ENCODE measurements at regions not wholly inside any gene's neighbourhood (a gene's known extent, or its start where the extent isn't known, plus 50 kb on each side); places are given as distances from the start of the nearest gene placed in this dataset.

- no peak for DNase-seq (ENCODE audit: low spot score)
These were observed 107.5 kb downstream of the CYSLTR2 start for GRCh38 chr13:48761256-48761655.

GRCh38 chr13:48769107-48769704, 115.5 kb downstream of the CYSLTR2 start:
- DNase-seq (ENCODE audit: low spot score), result peak; percentile 89

DNA sequence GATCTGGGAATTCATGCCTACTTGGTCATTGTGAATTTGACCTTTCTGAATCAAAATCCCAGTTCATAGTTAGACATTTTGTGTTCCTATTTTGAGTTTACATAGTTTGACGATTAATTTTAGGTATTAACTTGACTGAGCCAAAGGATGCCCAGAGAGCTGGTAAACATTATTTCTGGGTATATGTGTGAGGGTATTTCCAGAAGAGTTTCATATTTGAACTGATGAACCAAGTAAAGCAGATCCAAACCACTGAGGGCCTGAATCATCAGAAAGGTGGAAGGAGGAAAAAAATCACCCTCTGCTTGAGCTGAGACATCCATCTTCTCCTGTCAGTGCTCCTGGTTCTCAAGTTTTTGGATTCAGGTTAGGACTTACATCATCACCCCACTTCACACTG, 116.6 kb downstream of the CYSLTR2 start:
- no peak for DNase-seq (ENCODE audit: low spot score)

DNA sequence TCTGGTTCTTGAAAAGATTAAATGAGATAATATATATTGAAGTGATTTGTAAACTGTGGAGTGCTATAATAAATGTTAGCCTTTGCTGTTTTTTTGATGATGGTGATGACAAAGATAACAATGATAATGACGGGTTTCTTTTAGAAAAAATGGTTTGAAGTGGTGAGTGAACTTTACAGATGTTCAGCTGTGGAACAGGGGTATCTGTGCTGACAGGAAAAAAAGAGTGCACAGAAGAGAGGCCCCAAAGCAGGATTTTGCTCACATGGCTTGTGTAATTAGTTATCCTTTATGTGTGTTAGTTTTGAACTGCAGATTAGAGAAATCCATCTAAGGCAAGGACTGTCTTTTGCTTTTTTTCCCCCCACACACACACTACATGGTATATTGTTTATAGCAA, 119.2 kb downstream of the CYSLTR2 start:
- no peak for DNase-seq (ENCODE audit: low spot score)

- DNase-seq (ENCODE audit: low spot score), result no peak
These were observed 120.0 kb downstream of the CYSLTR2 start for GRCh38 chr13:48773531-48774275.

DNA sequence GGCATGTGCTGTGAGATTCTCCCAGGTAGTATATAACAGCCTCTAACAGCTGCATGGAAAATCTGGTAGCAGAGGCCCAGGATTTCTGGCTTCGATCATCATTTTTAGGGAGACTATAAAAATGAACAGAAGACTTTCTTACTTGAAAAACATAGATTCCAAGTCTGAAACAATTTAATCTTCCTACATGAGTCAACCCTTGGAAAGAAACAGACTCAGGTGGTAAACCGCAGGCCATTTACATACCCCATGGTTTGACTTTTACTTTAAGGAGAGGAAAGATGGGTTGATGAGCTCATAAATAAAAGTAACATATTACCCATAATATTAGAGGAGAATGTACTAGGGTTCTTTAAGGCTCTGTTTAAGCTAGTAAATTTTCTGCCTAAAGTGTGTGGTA, 121.6 kb downstream of the CYSLTR2 start:
- DNase-seq (ENCODE audit: low spot score), result no peak

DNA sequence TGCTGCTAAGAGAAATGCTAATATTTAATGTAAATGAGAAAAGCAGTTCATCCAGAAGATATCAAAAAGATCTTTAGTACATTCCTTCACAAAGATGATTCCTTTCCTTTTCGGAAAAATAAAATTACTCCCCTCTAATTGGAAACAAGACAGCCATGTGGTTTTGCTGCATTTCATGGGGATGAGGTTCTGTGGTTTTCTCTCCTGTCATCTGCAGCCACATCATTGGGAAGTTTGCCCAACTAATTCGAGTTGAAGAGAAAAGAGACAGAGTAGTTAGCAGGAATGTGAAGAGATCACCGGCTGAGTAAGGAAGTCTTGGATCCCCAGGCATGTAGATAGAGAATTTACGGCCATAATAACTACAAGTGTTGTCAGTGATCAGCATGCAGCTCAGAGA, 122.1 kb downstream of the CYSLTR2 start:
- DNase-seq (ENCODE audit: low spot score), result no peak

- DNase-seq (ENCODE audit: low spot score), result no peak
These were observed 122.7 kb downstream of the CYSLTR2 start for GRCh38 chr13:48776401-48776800.

DNA sequence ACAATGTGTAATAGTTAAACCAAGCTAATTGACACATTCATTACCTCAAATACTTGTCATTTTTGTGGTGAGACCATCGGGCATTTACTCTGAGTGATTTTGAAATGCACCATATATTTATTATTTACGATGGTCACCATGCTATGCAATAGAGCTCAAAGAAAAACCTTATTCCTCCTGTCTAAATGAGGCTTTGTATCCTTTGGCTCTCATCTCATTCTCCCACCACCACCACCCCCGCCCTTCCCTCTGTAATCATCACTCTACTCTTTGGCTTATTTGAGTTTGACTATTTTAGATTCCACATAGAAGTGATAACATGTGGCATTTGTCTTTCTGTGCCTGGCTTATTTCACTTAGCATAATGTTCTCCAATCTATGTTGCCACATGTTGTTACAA, 124.9 kb downstream of the CYSLTR2 start:
- no peak for DNase-seq (ENCODE audit: low spot score)

DNA sequence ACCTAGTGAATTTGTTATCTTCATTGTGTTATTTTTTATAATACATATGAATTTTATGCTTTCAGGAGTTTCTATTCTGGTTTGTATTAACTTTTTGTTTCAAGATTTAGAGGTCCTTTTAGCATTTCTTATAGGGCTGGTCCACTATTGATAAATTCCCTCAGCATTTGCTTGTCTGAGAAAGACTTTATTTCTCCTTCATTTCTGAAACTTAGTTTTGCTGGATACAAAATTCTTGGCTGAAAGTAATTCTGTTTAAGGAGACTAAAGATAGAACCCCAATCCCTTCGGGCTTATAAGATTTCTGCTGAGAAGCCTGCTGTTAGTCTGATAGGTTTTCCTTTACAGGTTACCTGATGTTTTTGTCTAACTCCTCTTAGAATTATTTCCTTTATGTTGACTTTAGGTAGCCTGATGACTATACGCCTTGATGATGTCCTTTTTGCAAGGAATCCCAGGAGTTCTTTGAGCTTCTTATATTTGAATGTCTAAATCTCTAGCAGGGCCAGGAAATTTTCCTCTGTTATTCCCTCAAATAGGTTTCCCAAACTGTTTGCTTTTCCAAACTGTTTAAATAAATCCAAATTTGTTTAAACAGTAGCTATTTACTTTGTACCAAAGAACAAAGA, 127.1 kb downstream of the CYSLTR2 start:
- DNase-seq (ENCODE audit: low spot score), result no peak

- no peak for DNase-seq (ENCODE audit: low spot score)
These were observed 128.7 kb downstream of the CYSLTR2 start for GRCh38 chr13:48782429-48782840.

- no peak for DNase-seq (ENCODE audit: low spot score)
These were observed 129.5 kb downstream of the CYSLTR2 start for GRCh38 chr13:48783181-48783630.

DNA sequence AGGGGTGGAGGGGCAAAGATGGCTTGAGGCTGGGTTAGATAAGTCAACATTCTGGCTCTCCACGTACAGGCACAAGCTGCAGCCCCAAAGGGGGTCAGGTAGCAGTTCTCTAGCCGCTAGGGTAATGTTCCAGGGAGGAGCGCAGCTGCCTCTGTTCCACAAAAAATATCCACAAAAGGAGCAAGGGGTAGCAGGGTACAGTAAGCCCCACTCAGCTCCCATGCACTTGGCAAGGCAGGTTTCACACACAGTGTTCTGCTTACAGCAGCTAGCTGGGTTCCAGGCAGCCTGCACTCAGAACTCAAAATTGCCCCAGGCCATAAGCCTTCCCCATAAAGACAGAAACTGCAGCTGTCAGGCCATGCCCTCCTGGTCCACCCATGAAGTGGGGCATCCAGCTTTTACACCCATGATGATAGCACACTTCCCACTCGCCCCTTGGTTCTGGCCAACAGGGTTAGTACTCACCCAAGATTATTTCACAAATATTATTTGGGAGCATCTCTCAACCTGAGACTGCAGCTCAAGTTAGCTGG, 130.0 kb downstream of the CYSLTR2 start:
- DNase-seq (ENCODE audit: low spot score), result no peak

DNA sequence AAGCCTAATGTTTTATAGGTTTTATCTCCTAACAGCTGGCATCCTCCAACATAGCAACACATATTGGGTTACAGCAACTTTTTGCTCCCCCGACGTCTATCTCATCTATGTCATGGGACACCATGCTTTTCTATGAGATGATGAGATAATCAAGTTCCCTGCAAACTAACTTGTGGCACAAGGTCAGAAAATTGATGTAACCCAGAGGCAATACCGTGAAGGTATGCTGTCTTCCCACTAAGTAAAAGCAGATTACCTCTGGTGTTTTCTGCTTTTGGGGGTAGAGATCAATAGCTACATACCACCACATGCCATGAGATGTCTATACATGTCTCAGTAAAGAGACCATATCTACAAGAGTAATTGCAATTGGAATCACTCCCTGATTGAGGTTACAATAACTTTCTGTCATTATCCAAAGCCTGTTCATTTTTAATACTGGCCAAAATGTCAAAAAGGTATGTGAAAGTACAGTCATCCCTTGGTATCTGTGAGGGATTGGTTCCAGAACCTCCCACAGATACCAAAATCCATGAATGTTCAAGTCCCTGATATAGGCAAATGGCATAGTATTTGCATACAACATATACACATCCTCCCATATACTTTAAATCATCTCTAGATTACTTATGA, 131.3 kb downstream of the CYSLTR2 start:
- no peak for DNase-seq (ENCODE audit: low spot score)

DNA sequence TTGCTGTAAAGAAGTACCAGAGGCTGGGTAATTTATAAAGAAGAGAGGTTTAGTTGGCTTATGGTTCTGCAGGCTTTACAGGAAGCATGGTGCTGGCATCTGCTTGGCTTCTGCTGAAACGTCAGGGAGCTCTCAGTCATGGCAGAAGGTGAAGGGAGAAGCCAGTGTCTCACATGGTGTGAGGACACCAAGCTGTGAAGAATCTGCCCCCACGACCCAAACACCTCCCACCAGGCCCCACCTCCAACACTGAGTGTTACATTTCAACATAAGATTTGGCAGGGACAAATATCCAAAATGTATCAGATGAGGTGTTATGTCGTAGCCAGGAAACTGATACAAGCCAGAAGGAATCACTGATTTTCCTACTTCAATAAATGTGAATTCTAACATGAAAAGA, 136.5 kb downstream of the CYSLTR2 start:
- no peak for DNase-seq (ENCODE audit: low spot score)

GRCh38 chr13:48790966-48791365, 137.2 kb downstream of the CYSLTR2 start:
- no peak for DNase-seq (ENCODE audit: low spot score)

- no peak for DNase-seq (ENCODE audit: low spot score)
These were observed 143.4 kb downstream of the CYSLTR2 start for GRCh38 chr13:48797127-48797526.

- DNase-seq (ENCODE audit: low spot score), result no peak
These were observed 144.0 kb downstream of the CYSLTR2 start for GRCh38 chr13:48797761-48798160.

DNA sequence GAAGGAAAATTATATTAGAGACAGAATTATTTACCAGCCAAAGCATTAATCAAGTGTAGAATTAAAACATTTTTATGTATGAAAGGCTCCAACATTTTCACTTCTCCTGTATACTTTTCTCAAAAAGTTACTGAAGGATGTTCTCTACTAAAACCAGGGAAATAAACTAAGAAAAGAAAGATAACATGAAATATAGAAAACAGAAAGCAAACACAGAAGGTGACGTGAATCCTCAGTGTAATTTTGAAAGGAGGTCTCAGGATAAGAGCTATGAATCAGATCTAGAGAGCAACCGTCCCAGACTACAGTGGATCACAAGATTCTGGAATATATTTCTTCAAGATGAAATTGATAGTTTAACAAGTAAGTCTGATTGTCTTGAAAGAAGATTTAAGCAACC, 144.5 kb downstream of the CYSLTR2 start:
- DNase-seq (ENCODE audit: low spot score), result no peak

DNA sequence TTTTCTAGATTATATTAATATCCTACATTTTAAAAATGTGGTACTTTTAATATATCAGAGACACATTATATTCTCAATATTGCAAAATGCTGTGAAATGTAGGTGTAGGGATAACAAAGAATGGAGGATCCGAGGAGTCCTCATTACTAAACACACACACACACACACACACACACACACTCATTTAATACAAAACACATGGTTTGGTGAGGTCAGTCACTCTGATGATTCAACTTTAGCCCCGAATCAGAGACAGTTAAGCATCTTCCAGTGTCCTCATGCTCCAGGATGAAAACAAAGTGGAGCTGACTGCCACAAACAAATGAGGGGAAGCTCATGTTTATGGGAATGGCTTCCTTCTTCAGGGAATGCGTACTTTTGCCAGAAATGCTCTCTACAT, 147.5 kb downstream of the CYSLTR2 start:
- no peak for DNase-seq (ENCODE audit: low spot score)

- peak; percentile 10 for DNase-seq (ENCODE audit: low spot score)
These were observed 151.3 kb downstream of the CYSLTR2 start for GRCh38 chr13:48804821-48805601.

- DNase-seq (ENCODE audit: low spot score), result no peak
These were observed 152.8 kb downstream of the CYSLTR2 start for GRCh38 chr13:48806522-48806921.

Measured in CD4-positive, alpha-beta T cell treated with Interleukin-15 for 4 hours (primary cell).